RWPE2 (cell line): ENCODE measurements at regions not wholly inside any gene's neighbourhood (a gene's known extent, or its start where the extent isn't known, plus 50 kb on each side); places are given as distances from the start of the nearest gene placed in this dataset.
A peak's percentile ranks its signal among the peaks of the same experiment; 100 is the strongest.

ENCODE experiments used
- ATAC-seq: fragments of 200-7000 bp; cut with Tn5 transposase; 3 replicates; pipeline ENCODE4 v1.9.1; 2021; ENCODE audit warnings: low read depth
- DNase-seq: peaks from one replicate; pipeline ENCODE4 v3.0.0-alpha.2; 2020; ENCODE audit warnings: low spot score
- H3K27ac ChIP-seq: fragments of 450-650 bp; 2 replicates; pipeline ENCODE4 v1.5.1; 2017; ENCODE audit warnings: mild to moderate bottlenecking; ENCODE audit not compliant: poor library complexity, severe bottlenecking
- H3K27me3 ChIP-seq: fragments of 250-450 bp; sonication (Bioruptor Pico); 2 replicates; pipeline ENCODE4 v1.5.1; 2021; ENCODE audit warnings: mild to moderate bottlenecking, moderate library complexity; ENCODE audit not compliant: insufficient read depth, poor library complexity, severe bottlenecking
- H3K36me3 ChIP-seq: fragments of 250-450 bp; sonication (Bioruptor Pico); 2 replicates; pipeline ENCODE4 v1.5.1; 2020; ENCODE audit warnings: low read depth, mild to moderate bottlenecking, moderate library complexity
- H3K4me1 ChIP-seq: fragments of 250-450 bp; sonication (Bioruptor Pico); 2 replicates; pipeline ENCODE4 v1.5.1; 2021; ENCODE audit warnings: mild to moderate bottlenecking, moderate library complexity; ENCODE audit not compliant: insufficient read depth, poor library complexity, severe bottlenecking
- H3K4me3 ChIP-seq: fragments of 250-450 bp; sonication (Bioruptor Pico); 2 replicates; pipeline ENCODE4 v1.5.1; 2021; ENCODE audit warnings: mild to moderate bottlenecking, moderate library complexity; ENCODE audit not compliant: severe bottlenecking
- H3K9me3 ChIP-seq: fragments of 250-450 bp; sonication (Bioruptor Pico); 2 replicates; pipeline ENCODE4 v1.5.1; 2021; ENCODE audit warnings: mild to moderate bottlenecking, moderate library complexity; ENCODE audit not compliant: severe bottlenecking
- TF ChIP-seq, protein P1 (sequence below): fragments of 450-650 bp; IDR thresholded peaks from one replicate; pipeline ENCODE4 v1.5.1; 2017; ENCODE audit warnings: mild to moderate bottlenecking, moderate library complexity; ENCODE audit not compliant: poor library complexity, severe bottlenecking

DNA sequence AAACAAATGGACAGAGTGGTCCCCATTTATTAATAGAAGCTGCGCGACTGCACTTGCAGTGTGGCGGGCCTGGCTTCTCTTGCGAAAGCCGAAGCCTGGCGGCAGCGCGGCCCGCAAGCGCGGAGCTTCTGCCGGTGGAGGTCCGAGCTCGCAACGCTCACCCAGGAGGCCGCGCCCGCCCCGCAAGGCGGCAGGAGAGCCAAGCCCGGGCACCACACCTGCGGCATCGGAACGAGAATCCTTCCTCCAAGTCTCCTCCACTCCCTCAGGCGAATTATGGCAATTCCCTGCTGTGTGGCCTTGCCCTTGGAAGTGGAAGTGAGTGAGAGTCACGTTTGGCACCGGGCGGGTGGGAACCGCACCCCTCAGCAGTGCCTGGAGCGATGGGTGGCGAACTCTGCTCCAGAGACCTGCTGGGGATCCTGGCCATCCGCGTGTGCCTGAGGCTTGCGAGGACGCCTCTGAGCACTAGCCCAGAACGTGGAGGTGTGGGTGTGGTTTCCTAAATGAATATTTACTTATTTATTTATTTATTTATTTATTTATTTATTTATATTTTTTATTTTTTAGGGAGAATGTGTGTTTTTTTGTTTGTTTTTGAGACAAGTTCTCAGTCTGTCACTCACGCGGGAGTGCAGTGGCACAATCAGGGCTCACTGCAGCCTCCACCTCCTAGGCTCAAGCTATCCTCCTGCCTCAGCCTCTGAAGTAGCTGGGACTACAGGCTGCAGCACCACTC lies 133.7 kb upstream of the UBE2E1 start:
- TF ChIP-seq, protein P1, sequence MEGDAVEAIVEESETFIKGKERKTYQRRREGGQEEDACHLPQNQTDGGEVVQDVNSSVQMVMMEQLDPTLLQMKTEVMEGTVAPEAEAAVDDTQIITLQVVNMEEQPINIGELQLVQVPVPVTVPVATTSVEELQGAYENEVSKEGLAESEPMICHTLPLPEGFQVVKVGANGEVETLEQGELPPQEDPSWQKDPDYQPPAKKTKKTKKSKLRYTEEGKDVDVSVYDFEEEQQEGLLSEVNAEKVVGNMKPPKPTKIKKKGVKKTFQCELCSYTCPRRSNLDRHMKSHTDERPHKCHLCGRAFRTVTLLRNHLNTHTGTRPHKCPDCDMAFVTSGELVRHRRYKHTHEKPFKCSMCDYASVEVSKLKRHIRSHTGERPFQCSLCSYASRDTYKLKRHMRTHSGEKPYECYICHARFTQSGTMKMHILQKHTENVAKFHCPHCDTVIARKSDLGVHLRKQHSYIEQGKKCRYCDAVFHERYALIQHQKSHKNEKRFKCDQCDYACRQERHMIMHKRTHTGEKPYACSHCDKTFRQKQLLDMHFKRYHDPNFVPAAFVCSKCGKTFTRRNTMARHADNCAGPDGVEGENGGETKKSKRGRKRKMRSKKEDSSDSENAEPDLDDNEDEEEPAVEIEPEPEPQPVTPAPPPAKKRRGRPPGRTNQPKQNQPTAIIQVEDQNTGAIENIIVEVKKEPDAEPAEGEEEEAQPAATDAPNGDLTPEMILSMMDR: no peak

DNA sequence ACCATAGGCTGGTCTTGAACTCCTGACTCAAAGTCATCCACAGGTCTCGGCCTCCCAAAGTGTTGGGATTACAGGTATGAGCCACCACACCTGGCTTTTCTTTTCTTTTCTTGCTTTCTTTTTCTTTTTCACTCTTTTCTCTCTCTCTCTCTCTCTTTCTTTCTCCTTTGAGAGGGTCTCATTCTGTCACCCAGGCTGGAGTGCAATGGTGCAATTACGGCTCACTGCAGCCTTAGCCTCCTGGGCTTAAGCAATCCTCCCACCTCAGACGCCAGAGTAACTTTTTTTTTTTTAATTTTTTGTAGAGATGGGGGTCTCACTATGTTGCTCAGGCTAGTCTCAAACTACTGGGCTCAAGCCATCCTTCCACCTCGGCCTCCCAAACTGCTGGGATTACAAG lies 133.1 kb upstream of the UBE2E1 start:
- Histone ChIP-seq H3K4me3 (no peak overlapping the region), H3K27me3 (no peaks in the 10 kb centered on the region), H3K36me3 (no peaks in the 10 kb centered on the region), H3K27ac (no peak overlapping the region), H3K4me1 (peaks cover 19% of the 10 kb centered on the region), H3K9me3 (no peaks in the 10 kb centered on the region)
- ATAC-seq (no peak), DNase-seq (no peak)
- TF ChIP-seq, protein P1: no peak

More for the DNA sequence above, 133.7 kb upstream of the UBE2E1 start:
- no peak; the same call in 2 of the 3 replicates for ATAC-seq
- DNase-seq: no peak
- Histone ChIP-seq H3K9me3 (no peaks in the 10 kb centered on the region), H3K36me3 (no peaks in the 10 kb centered on the region), H3K27me3 (no peaks in the 10 kb centered on the region), H3K4me3 (no peak overlapping the region), H3K27ac (no peak overlapping the region), H3K4me1 (peaks cover 19% of the 10 kb centered on the region)

DNA sequence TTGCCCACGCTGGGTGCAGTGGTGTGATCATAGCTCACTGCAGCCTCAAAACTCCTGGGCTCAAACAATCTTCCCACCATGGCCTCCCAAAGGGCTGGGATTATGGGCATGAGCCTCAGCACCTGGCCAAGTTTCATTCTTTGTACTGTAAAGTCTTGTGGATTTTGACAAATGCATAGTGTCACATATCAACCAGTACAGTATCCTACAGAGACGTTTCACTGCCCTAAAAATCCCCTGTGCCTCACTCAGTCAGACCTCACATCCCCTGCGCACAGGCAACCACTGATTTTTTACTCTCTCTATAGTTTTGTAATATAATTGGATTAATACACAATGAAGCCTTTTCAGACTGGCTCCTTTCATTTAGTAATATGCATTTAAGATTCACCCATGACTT lies 130.7 kb upstream of the UBE2E1 start:
- no peak for DNase-seq
- H3K4me3 ChIP-seq: no peak overlapping the region
- ATAC-seq: no peak
- no peaks in the 10 kb centered on the region for H3K36me3 ChIP-seq
- H3K27me3 ChIP-seq: no peaks in the 10 kb centered on the region
- TF ChIP-seq, protein P1: no peak
- no peak overlapping the region for H3K27ac ChIP-seq
- no peaks in the 10 kb centered on the region for H3K4me1 ChIP-seq
- no peaks in the 10 kb centered on the region for H3K9me3 ChIP-seq

DNA sequence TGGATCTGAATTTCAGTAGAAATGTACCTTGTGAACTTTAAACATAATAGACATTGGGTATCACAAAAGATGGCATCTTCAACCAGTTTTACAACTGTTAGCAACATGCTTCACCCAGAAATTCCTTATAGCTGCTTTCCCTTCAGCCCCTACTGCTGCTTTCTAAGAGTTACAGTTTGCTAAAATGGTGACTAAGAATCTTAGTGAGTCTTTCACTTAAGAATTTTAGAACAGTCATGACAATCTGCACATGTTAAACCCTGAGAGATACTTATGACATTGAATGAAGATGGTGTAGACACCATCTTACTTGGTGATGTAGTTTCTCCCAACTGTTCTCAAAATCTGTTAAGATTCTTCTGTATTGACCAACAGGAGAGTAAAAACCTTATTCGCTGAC lies 129.7 kb upstream of the UBE2E1 start:
- no peak overlapping the region for H3K27ac ChIP-seq
- H3K4me1 ChIP-seq: no peaks in the 10 kb centered on the region
- DNase-seq (no peak), ATAC-seq (peak; percentile 46; the same call in 1 of the 3 replicates)
- H3K36me3 ChIP-seq: no peaks in the 10 kb centered on the region
- TF ChIP-seq, protein P1: no peak
- no peak overlapping the region for H3K4me3 ChIP-seq
- no peaks in the 10 kb centered on the region for H3K9me3 ChIP-seq
- H3K27me3 ChIP-seq: no peaks in the 10 kb centered on the region

DNA sequence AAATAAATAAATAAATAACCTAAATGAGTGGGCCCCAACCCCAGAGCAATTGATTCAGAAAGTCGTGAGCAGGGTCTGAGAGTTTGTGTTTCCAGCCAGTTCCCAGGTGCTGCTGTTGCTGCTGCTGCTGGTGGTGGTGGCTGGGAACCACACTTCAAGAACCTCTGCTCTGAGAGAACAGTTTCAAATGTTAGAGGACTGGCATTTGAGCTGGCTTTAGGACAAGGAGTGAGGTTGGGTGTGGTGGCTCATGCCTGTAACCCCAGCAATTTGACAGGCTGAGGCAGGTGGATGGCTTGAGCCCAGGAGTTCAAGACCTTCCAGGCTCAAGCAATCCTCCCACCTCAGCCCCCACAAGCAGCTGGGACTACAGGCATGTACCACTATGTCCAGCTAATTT lies 123.1 kb upstream of the UBE2E1 start:
- no peak overlapping the region for H3K27ac ChIP-seq
- TF ChIP-seq, protein P1: no peak
- ATAC-seq (no peak), DNase-seq (no peak)
- peaks cover 14% of the 10 kb centered on the region for H3K4me1 ChIP-seq
- H3K9me3 ChIP-seq: no peaks in the 10 kb centered on the region
- H3K4me3 ChIP-seq: no peak overlapping the region
- no peaks in the 10 kb centered on the region for H3K27me3 ChIP-seq
- H3K36me3 ChIP-seq: no peaks in the 10 kb centered on the region
